GM12878 (cell line): ENCODE measurements at regions not wholly inside any gene's neighbourhood (a gene's known extent, or its start where the extent isn't known, plus 50 kb on each side); places are given as distances from the start of the nearest gene placed in this dataset.

Experiments used
- ATAC-seq: fragments of 200-7000 bp; cut with Tn5 transposase; 3 replicates; pipeline ENCODE4 v1.9.1; 2020; ENCODE audit warnings: mild to moderate bottlenecking, moderate library complexity
- BruUV-seq: library from RNA; stranded (reverse); fragments of 400-500 nt; replicated peaks from 2 replicates; lab custom pipeline; 2021; lab: Mats Ljungman, UMichigan
- CTCF ChIA-PET: fragments of 300-600 bp; sonication (Branson Sonifier 250); formaldehyde crosslinking; extraction: SDS; loops from one replicate; lab custom pipeline; 2021; ENCODE audit warnings: inconsistent platforms; lab: Yijun Ruan, JAX
- POLR2A ChIA-PET: fragments of 350-600 bp; formaldehyde crosslinking; extraction: SDS; loops from one replicate; lab custom pipeline; 2021; ENCODE audit warnings: inconsistent platforms; lab: Charles Lee
- RAD21 ChIA-PET: fragments of 300-600 bp; sonication (Branson Sonifier 250); formaldehyde crosslinking; loops from one replicate; lab custom pipeline; 2023; ENCODE audit warnings: antibody characterized with exemption; ENCODE audit not compliant: unreplicated experiment; lab: Charles Lee
- SMC1A ChIA-PET: fragments of 300-600 bp; sonication (Branson Sonifier 250); formaldehyde crosslinking; loops from one replicate; lab custom pipeline; 2023; ENCODE audit not compliant: unreplicated experiment, uncharacterized antibody; lab: Charles Lee
- DNase-seq: peaks from one replicate; pipeline ENCODE4 v3.0.0-alpha.2; 2011; ENCODE audit warnings: low read depth, low spot score
- FAIRE-seq: peaks from 3 replicates; lab custom pipeline; 2011; peaks lifted over from hg19 to GRCh38; lab: Jason Lieb, UNC
- H2AFZ ChIP-seq: 2 replicates; pipeline ENCODE4 v1.6.0; 2011; ENCODE audit warnings: low read depth, low read length, control low read depth; ENCODE audit not compliant: control insufficient read depth
- H3K27ac ChIP-seq: 2 replicates; pipeline ENCODE4 v1.5.1; 2011; ENCODE audit warnings: control low read depth; ENCODE audit not compliant: control insufficient read depth, insufficient read depth
- H3K27me3 ChIP-seq, 2 experiments: replicated peaks in 1 of 2; 2 replicates each; pipeline versions ENCODE4 v1.6.0 to v1.6.1; 2011; ENCODE audit warnings: low read length in 1 of 2; ENCODE audit not compliant: control insufficient read depth in 2 of 2, insufficient read depth in 2 of 2
- H3K36me3 ChIP-seq, 2 experiments: 2 replicates each; pipeline ENCODE4 v1.5.1; 2011; ENCODE audit warnings: low read length in 1 of 2; ENCODE audit not compliant: control insufficient read depth in 2 of 2, insufficient read depth in 2 of 2
- H3K4me1 ChIP-seq: 2 replicates; pipeline ENCODE4 v1.6.1; 2011; ENCODE audit warnings: mild to moderate bottlenecking, low read length, moderate library complexity, mixed read lengths; ENCODE audit not compliant: control insufficient read depth, insufficient read depth
- H3K4me2 ChIP-seq: 2 replicates; pipeline ENCODE4 v1.6.0; 2011; ENCODE audit warnings: control low read depth; ENCODE audit not compliant: control insufficient read depth, insufficient read depth
- H3K4me3 ChIP-seq: fragments of 200-600 bp; sonication (generic); 2 replicates; pipeline ENCODE4 v1.5.1; 2016
- H3K79me2 ChIP-seq: 2 replicates; pipeline ENCODE4 v1.6.0; 2011; ENCODE audit warnings: low read length; ENCODE audit not compliant: control insufficient read depth, insufficient read depth
- H3K9ac ChIP-seq: 2 replicates; pipeline ENCODE4 v1.8.0; 2011; ENCODE audit warnings: low read length, control low read depth, mixed read lengths; ENCODE audit not compliant: control insufficient read depth, insufficient read depth
- H3K9me3 ChIP-seq: replicated peaks from 3 replicates; pipeline ENCODE4 v1.5.1; 2011; ENCODE audit warnings: mild to moderate bottlenecking, low read length; ENCODE audit not compliant: control insufficient read depth, insufficient read depth
- H4K20me1 ChIP-seq: 2 replicates; pipeline ENCODE4 v1.6.0; 2011; ENCODE audit not compliant: control insufficient read depth, insufficient read depth
- ATF2 ChIP-seq: IDR thresholded peaks from 2 replicates; pipeline ENCODE4 v1.6.1; 2012; ENCODE audit warnings: low read length, inconsistent platforms
- REST ChIP-seq: IDR thresholded peaks from 2 replicates; pipeline ENCODE4 v1.6.1; 2012; ENCODE audit warnings: mild to moderate bottlenecking, low read depth, low read length
- SUPT20H ChIP-seq: IDR thresholded peaks from 2 replicates; pipeline ENCODE4 v1.6.1; 2011; ENCODE audit warnings: low read depth, mild to moderate bottlenecking, low read length, moderate library complexity, borderline replicate concordance; ENCODE audit not compliant: control insufficient read depth
- WGBS: methylation state at CpG from one replicate; pipeline ENCODE4 v1.1.6; 2016; ENCODE audit warnings: low lambda C conversion rate; ENCODE audit not compliant: insufficient replicate concordance, insufficient coverage; ENCODE audit errors: missing lambda C conversion rate; 5-methylcytosine and 5-hydroxymethylcytosine counted together
- in situ Hi-C: fragments of 300-500 bp; cut with MboI; formaldehyde crosslinking; loops from 9 replicates; pipeline ENCODE4 v1.14.3; 2018; ENCODE audit warnings: mixed read lengths
- intact Hi-C: fragments of 100-400 bp; cut with micrococcal nuclease; formaldehyde crosslinking; loops from one replicate; pipeline ENCODE4 v1.14.2; 2022; ENCODE audit not compliant: unreplicated experiment

GRCh38 chr22:26975865-26976264 lies 318.5 kb downstream of the MIAT start:
- FAIRE-seq = no peak
- Histone ChIP-seq H3K27me3 (no peaks in the 10 kb centered on the region), H3K36me3 (no peaks in the 10 kb centered on the region), H2AFZ (no peak overlapping the region), H3K27ac (no peak overlapping the region), H3K9ac (no peak overlapping the region), H3K4me2 (no peak overlapping the region), H3K4me1 (no peaks in the 10 kb centered on the region), H3K4me3 (no peak overlapping the region)
- no peak for DNase-seq
- no peak for ATAC-seq
- POLR2A ChIA-PET = no interaction called here
- 2% methylated on average over 3 of the region's 3 CpGs for WGBS
- intact Hi-C loops = no loop called here
- no TSS peak for BruUV-seq
- SMC1A ChIA-PET = no interaction called here
- in situ Hi-C loops = no loop called here
- CTCF ChIA-PET = no interaction called here
- TF ChIP-seq SUPT20H = no peak
- TF ChIP-seq, all 136 proteins: peak for 0
- Histone ChIP-seq H3K9me3 (no peaks in the 10 kb centered on the region), H3K79me2 (no peaks in the 10 kb centered on the region), H4K20me1 (no peaks in the 10 kb centered on the region)
- RAD21 ChIA-PET = no interaction called here

- TF ChIP-seq ATF2 (no peak), REST (peak; percentile 73; the same call in 1 of the 2 replicates)
- intact Hi-C loops = no loop called here
- Histone ChIP-seq H3K4me2 (no peak overlapping the region), H3K79me2 (no peaks in the 10 kb centered on the region), H2AFZ (no peak overlapping the region), H4K20me1 (no peaks in the 10 kb centered on the region), H3K4me1 (no peaks in the 10 kb centered on the region), H3K9ac (no peak overlapping the region), H3K36me3 (no peaks in the 10 kb centered on the region), H3K27me3 (no peaks in the 10 kb centered on the region), H3K9me3 (no peaks in the 10 kb centered on the region), H3K4me3 (no peak overlapping the region), H3K27ac (no peak overlapping the region)
- CTCF ChIA-PET = no interaction called here
- BruUV-seq = no TSS peak
- FAIRE-seq (no peak), ATAC-seq (no peak), DNase-seq (no peak)
- in situ Hi-C loops = no loop called here
- 19% methylated on average over 5 of the region's 5 CpGs for WGBS
- SMC1A ChIA-PET = no interaction called here
- POLR2A ChIA-PET = no interaction called here
- RAD21 ChIA-PET = no interaction called here
Measured at GRCh38 chr22:26977741-26978376, 320.5 kb downstream of the MIAT start.
